HG03354 (cell line): ENCODE measurements at regions not wholly inside any gene's neighbourhood (a gene's known extent, or its start where the extent isn't known, plus 50 kb on each side); places are given as distances from the start of the nearest gene placed in this dataset.
"Not testable (repeated sequence)": the region's sequence is repeated elsewhere in the genome, so short reads cannot be mapped to it uniquely, and the experiment has no call there.

Experiments
- ATAC-seq: cut with Tn5 transposase; IDR thresholded peaks from one replicate; pipeline ENCODE4 v1.9.1; 2021; ENCODE audit warnings: mild to moderate bottlenecking; ENCODE audit not compliant: unreplicated experiment, poor library complexity, severe bottlenecking

GRCh38 chr13:79941752-79942151 lies 399.2 kb downstream of the SPRY2 start:
- ATAC-seq = no peak

GRCh38 chr13:79939689-79940088 lies 401.2 kb downstream of the SPRY2 start:
- no peak for ATAC-seq

GRCh38 chr13:79937771-79938216 lies 403.1 kb downstream of the SPRY2 start:
- no peak for ATAC-seq

GRCh38 chr13:79937311-79937710 lies 403.6 kb downstream of the SPRY2 start:
- ATAC-seq = no peak

GRCh38 chr13:79936368-79937136 lies 404.4 kb downstream of the SPRY2 start:
- no peak for ATAC-seq

- no peak for ATAC-seq
Measured at GRCh38 chr13:79935121-79935520, 405.8 kb downstream of the SPRY2 start.

GRCh38 chr13:79933389-79933788 lies 407.5 kb downstream of the SPRY2 start:
- ATAC-seq = no peak

GRCh38 chr13:79932556-79932955 lies 408.4 kb downstream of the SPRY2 start:
- no peak for ATAC-seq

GRCh38 chr13:79923973-79924556 lies 416.9 kb downstream of the SPRY2 start:
- ATAC-seq = not testable (repeated sequence)

GRCh38 chr13:79919091-79919490 lies 421.8 kb downstream of the SPRY2 start:
- ATAC-seq = no peak

- ATAC-seq = no peak
Measured at GRCh38 chr13:79918620-79919019, 422.3 kb downstream of the SPRY2 start.

GRCh38 chr13:79917628-79918027 lies 423.3 kb downstream of the SPRY2 start:
- ATAC-seq = no peak

GRCh38 chr13:79915114-79915811 lies 425.7 kb downstream of the SPRY2 start:
- ATAC-seq = no peak

- ATAC-seq = no peak
Measured at GRCh38 chr13:79913141-79913827, 427.6 kb downstream of the SPRY2 start.

- no peak for ATAC-seq
Measured at GRCh38 chr13:79912403-79912802, 428.5 kb downstream of the SPRY2 start.

- ATAC-seq = no peak
Measured at GRCh38 chr13:79910875-79911540, 429.9 kb downstream of the SPRY2 start.

- no peak for ATAC-seq
Measured at GRCh38 chr13:79909644-79910043, 428.7 kb downstream of the NDFIP2 start.

GRCh38 chr13:79908381-79908780 lies 427.4 kb downstream of the NDFIP2 start:
- ATAC-seq = no peak

GRCh38 chr13:79907527-79907926 lies 426.6 kb downstream of the NDFIP2 start:
- no peak for ATAC-seq

GRCh38 chr13:79906345-79906744 lies 425.4 kb downstream of the NDFIP2 start:
- no peak for ATAC-seq
